Calu3 (cell line): ENCODE measurements at regions not wholly inside any gene's neighbourhood (a gene's known extent, or its start where the extent isn't known, plus 50 kb on each side); places are given as distances from the start of the nearest gene placed in this dataset.

Source experiments
- BruUV-seq: library from RNA; stranded (reverse); fragments of 400-500 nt; replicated peaks from 2 replicates; lab custom pipeline; 2021; lab: Mats Ljungman, UMichigan
- CTCF ChIA-PET: fragments of 300-600 bp; sonication (Branson Sonifier 250); formaldehyde crosslinking; loops from one replicate; lab custom pipeline; 2022; ENCODE audit warnings: antibody characterized with exemption; lab: Charles Lee
- DNase-seq: peaks from one replicate; pipeline ENCODE4 v3.0.0; 2022
- H3K27ac Mint-ChIP-seq: one replicate; pipeline ENCODE4 v1.8.0; 2022; ENCODE audit warnings: mixed read lengths; ENCODE audit not compliant: unreplicated experiment
- H3K27me3 Mint-ChIP-seq: one replicate; pipeline ENCODE4 v1.8.0; 2022; ENCODE audit warnings: mixed read lengths; ENCODE audit not compliant: unreplicated experiment
- H3K36me3 Mint-ChIP-seq: one replicate; pipeline ENCODE4 v1.8.0; 2022; ENCODE audit warnings: mild to moderate bottlenecking, moderate library complexity, mixed read lengths; ENCODE audit not compliant: insufficient read depth, unreplicated experiment
- H3K4me1 Mint-ChIP-seq: one replicate; pipeline ENCODE4 v1.8.0; 2022; ENCODE audit warnings: mild to moderate bottlenecking, low read depth, mixed read lengths; ENCODE audit not compliant: unreplicated experiment
- H3K4me3 Mint-ChIP-seq: one replicate; pipeline ENCODE4 v1.8.0; 2022; ENCODE audit warnings: mild to moderate bottlenecking, low read depth, moderate library complexity, mixed read lengths; ENCODE audit not compliant: unreplicated experiment
- H3K9me3 Mint-ChIP-seq: one replicate; pipeline ENCODE4 v1.8.0; 2022; ENCODE audit warnings: low read depth, mixed read lengths; ENCODE audit not compliant: unreplicated experiment
- intact Hi-C: fragments of 100-400 bp; cut with micrococcal nuclease; formaldehyde crosslinking; loops from one replicate; pipeline ENCODE4 v1.10.0; 2022; ENCODE audit not compliant: unreplicated experiment
- TF ChIP-seq, protein P1 (sequence below): fragments of 200-600 bp; IDR thresholded peaks from one replicate; pipeline ENCODE4 v1.8.0; 2022; ENCODE audit warnings: antibody characterized with exemption; ENCODE audit not compliant: unreplicated experiment

DNA sequence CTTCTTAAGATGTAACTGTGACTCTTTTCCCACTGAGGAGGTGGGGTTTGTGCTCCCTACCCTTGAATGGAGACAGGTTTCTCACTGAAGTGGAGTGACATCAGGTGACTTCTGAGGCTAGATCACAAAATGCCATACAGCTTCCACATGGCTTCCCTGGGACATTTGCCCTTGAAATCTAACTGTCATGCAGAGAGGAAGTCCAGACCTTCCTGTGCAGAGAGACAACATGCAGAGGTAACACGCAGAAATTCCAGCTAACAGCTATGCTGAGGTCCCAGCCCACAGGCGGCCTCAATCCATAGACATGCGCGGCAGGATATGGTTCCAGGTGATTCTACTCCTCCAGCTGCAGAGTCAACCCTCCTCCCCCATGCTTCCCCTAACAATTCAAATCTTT is 119.0 kb downstream of the TRIB2 start:
- Mint-ChIP-seq H3K4me3 (no peak overlapping the region), H3K36me3 (no peaks in the 10 kb centered on the region), H3K27ac (no peak overlapping the region), H3K4me1 (no peaks in the 10 kb centered on the region), H3K27me3 (no peaks in the 10 kb centered on the region), H3K9me3 (peaks cover 2% of the 10 kb centered on the region)
- no TSS peak for BruUV-seq
- intact Hi-C loops, result no loop called here
- no peak for DNase-seq
- CTCF ChIA-PET, result interaction anchor here (0.7 kb wide), 1 partner anchor 8 kb away, joined by 3 read pairs; no protein-coding TSS in a partner anchor
- TF ChIP-seq, protein P1, sequence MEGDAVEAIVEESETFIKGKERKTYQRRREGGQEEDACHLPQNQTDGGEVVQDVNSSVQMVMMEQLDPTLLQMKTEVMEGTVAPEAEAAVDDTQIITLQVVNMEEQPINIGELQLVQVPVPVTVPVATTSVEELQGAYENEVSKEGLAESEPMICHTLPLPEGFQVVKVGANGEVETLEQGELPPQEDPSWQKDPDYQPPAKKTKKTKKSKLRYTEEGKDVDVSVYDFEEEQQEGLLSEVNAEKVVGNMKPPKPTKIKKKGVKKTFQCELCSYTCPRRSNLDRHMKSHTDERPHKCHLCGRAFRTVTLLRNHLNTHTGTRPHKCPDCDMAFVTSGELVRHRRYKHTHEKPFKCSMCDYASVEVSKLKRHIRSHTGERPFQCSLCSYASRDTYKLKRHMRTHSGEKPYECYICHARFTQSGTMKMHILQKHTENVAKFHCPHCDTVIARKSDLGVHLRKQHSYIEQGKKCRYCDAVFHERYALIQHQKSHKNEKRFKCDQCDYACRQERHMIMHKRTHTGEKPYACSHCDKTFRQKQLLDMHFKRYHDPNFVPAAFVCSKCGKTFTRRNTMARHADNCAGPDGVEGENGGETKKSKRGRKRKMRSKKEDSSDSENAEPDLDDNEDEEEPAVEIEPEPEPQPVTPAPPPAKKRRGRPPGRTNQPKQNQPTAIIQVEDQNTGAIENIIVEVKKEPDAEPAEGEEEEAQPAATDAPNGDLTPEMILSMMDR, result no peak

DNA sequence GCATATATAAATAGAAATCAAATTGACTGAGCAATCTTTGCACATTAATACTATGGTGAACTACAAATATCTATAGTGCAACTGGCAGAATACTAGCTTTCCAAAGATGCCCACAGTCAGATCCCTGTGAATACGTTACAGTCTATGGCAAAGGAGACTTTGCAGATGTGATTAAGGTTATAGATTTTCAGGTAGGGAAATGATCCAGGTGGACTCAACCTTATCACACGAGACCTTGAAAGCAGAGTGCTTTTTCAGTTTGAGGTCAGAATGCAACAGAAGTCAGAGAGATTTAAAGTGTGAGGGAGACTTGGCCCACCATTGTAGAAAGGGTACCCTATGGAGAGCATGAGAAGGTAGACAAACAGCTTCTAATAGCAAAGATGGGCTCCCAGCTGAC is 122.6 kb downstream of the TRIB2 start:
- no peaks in the 10 kb centered on the region for H3K36me3 Mint-ChIP-seq
- no peak overlapping the region for H3K27ac Mint-ChIP-seq
- no peaks in the 10 kb centered on the region for H3K4me1 Mint-ChIP-seq
- intact Hi-C loops, result no loop called here
- DNase-seq, result no peak
- peaks cover 4% of the 10 kb centered on the region for H3K9me3 Mint-ChIP-seq
- no peak overlapping the region for H3K4me3 Mint-ChIP-seq
- TF ChIP-seq, protein P1, result no peak
- no peaks in the 10 kb centered on the region for H3K27me3 Mint-ChIP-seq
- CTCF ChIA-PET, result no interaction called here
- BruUV-seq, result no TSS peak

DNA sequence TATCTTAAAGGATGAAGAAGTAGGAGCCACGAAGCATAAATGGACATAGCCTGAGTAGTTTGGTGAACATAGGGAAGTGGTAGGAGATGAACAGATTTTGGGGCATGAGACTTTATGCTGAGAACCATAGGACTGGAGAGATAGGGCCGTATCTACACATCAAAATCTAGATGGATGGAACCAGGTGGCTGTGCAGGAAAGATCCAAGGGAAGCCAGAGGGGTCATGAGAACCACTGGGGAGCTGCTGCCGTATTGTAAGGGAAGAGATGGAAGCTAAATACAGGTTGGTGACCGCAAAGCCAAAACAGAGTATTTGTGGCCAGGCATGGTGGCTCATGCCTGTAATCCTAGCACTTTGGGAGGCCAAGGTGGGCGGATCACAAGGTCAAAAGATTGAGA is 124.3 kb downstream of the TRIB2 start:
- CTCF ChIA-PET, result no interaction called here
- Mint-ChIP-seq H3K9me3 (peaks cover 4% of the 10 kb centered on the region), H3K36me3 (no peaks in the 10 kb centered on the region), H3K27ac (no peak overlapping the region), H3K4me3 (no peak overlapping the region), H3K27me3 (no peaks in the 10 kb centered on the region), H3K4me1 (no peaks in the 10 kb centered on the region)
- TF ChIP-seq, protein P1, result no peak
- DNase-seq, result no peak
- BruUV-seq, result no TSS peak
- intact Hi-C loops, result no loop called here

DNA sequence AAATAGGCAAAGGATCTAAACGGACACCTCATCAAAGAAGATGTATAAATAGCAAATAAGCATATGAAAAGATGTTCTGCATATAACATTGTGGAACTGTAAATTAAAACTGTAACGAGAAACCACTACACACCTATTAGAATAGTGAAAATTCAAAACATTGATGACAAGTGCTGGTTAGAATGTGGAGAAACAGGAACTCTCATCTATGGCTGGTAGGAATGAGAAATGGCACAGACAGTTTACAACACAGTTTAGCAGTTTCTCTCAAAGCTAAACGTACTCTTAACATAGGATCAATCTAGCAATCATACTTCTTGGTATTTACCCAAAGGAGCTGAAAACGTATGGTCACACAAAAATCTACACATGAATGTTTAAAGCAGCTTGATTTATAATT is 126.2 kb downstream of the TRIB2 start:
- H3K36me3 Mint-ChIP-seq, result no peaks in the 10 kb centered on the region
- DNase-seq, result no peak
- H3K27ac Mint-ChIP-seq, result no peak overlapping the region
- no peak overlapping the region for H3K4me3 Mint-ChIP-seq
- CTCF ChIA-PET, result no interaction called here
- TF ChIP-seq, protein P1, result no peak
- BruUV-seq, result no TSS peak
- intact Hi-C loops, result no loop called here
- H3K9me3 Mint-ChIP-seq, result peaks cover 4% of the 10 kb centered on the region
- H3K4me1 Mint-ChIP-seq, result no peaks in the 10 kb centered on the region
- H3K27me3 Mint-ChIP-seq, result no peaks in the 10 kb centered on the region
